ENCODE measurements at regions not wholly inside any gene's neighbourhood (a gene's known extent, or its start where the extent isn't known, plus 50 kb on each side); places are given as distances from the start of the nearest gene placed in this dataset.

DNA sequence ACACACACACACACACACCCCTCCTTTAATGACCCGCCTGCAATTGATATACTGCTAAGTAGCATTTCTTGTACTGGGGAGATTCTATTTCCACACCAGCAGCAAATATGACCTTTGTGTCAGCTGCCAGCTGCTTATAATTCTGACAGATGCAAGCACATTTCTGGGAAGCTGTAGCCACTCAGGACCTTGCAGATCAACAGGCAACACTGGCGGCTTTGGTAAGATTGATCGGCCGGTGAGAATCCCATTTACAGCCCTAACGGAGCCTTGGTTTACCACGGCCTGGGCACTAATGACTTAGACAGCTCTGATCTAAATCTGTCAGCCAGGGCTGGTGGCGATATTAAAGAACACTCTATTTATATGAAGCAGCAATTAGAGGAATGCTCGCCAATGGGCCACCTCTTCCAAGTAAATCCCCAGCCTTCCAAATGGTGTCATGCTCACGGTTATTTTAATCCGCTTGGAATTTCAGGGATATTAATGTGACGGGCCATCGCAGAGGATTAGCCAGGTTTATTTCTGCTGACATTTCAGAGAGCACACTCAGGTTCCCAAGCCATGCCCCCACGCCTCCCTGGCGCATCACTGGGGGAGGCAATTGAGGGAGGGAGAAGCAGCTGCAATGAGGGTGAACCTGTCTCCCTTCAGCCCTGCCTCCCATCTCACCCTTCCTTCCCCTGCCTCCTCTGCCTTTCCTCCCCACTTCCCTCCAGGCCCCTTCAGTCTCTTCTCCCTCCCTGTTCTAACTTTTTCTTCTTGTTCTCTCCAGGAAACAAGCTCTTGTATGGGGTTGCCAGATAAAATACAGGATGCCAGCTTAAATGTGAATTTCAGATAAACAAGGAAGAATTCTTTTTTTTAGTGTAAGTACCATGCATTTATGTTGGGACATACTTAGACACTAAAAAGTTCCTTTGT, 287.0 kb downstream of the TLE3 start:
- Histone ChIP-seq H3K27ac (ENCODE audit: insufficient read depth, low read length) (no peak overlapping the region), H4K91ac (ENCODE audit: insufficient read depth, low read depth, low read length) (no peak overlapping the region), H3K27me3 (ENCODE audit: control insufficient read depth, insufficient read depth, low read length) (peaks cover 21% of the 10 kb centered on the region), H2BK15ac (ENCODE audit: low read depth, low read length) (no peak overlapping the region), H2AK5ac (ENCODE audit: low read depth, low read length) (no peak overlapping the region), H3K56ac (ENCODE audit: extremely low read depth, insufficient read depth, low read length) (no peak overlapping the region), H2BK5ac (ENCODE audit: low read depth, low read length, poor library complexity, severe bottlenecking) (no peak overlapping the region), H3K9me1 (ENCODE audit: insufficient read depth, low read length) (no peaks in the 10 kb centered on the region; the same call in 1 of the 2 replicates), H3K9ac (ENCODE audit: low read depth, low read length) (no peak overlapping the region), H2BK20ac (ENCODE audit: low read depth, low read length) (no peak overlapping the region), H4K5ac (ENCODE audit: low read depth, low read length) (no peak overlapping the region), H3K14ac (replicated peaks; ENCODE audit: low read depth, low read length) (no peak overlapping the region), H3K4me1 (ENCODE audit: control insufficient read depth, insufficient read depth, low read length) (peaks cover 4% of the 10 kb centered on the region), H4K8ac (ENCODE audit: low read depth in 2 of 2, low read length in 2 of 2) (no peak overlapping the region), H4K20me1 (ENCODE audit: insufficient read depth, low read length) (no peaks in the 10 kb centered on the region), H3K4ac (ENCODE audit: low read depth, low read length) (no peak overlapping the region), H3K18ac (ENCODE audit: low read depth, low read length) (no peak overlapping the region), H2BK120ac (ENCODE audit: low read depth, low read length) (no peak overlapping the region), H3K23ac (ENCODE audit: low read depth, low read length) (no peak overlapping the region), H3K36me3 (ENCODE audit: control insufficient read depth, insufficient read depth, low read length) (no peaks in the 10 kb centered on the region), H3K79me1 (ENCODE audit: low read depth in 1 of 2, low read length in 2 of 2) (no peaks in the 10 kb centered on the region), H3K4me2 (ENCODE audit: low read depth, low read length) (no peak overlapping the region), H3K4me3 (ENCODE audit: insufficient read depth, low read depth, low read length) (no peak overlapping the region), H3K9me3 (ENCODE audit: control insufficient read depth, insufficient read depth, low read length) (no peaks in the 10 kb centered on the region), H2AFZ (replicated peaks; ENCODE audit: low read length, poor library complexity) (no peak overlapping the region), H2AK9ac (replicated peaks; ENCODE audit: low read depth, low read length, poor library complexity) (no peak overlapping the region)
- intact Hi-C loops (cut with micrococcal nuclease) = no loop called here
- no TSS peak for BruUV-seq (replicated peaks)
- ATAC-seq (ENCODE audit: low read depth) (no peak), DNase-seq (no peak)
- ChIA-PET POLR2A (ENCODE audit: unreplicated experiment) (no interaction called here), CTCF (no interaction called here)
- dilution Hi-C loops (cut with HindIII; ENCODE audit: low sequenced_read_pairs, unreplicated experiment) = no loop called here
- in situ Hi-C loops (cut with MboI; ENCODE audit: low sequenced_read_pairs) = no loop called here
- TF ChIP-seq POLR2A (IDR thresholded peaks at IDR 0.05; ENCODE audit: low read depth, low read length) (no peak), MXI1 (IDR thresholded peaks at IDR 0.05; ENCODE audit: borderline replicate concordance, low read depth, low read length) (no peak), RAD21 (IDR thresholded peaks at IDR 0.05; ENCODE audit: low read length) (no peak), NFE2L2 (IDR thresholded peaks at IDR 0.05; ENCODE audit: low read depth, low read length) (no peak), RCOR1 (IDR thresholded peaks at IDR 0.05; ENCODE audit: insufficient replicate concordance, low read length) (no peak), SMC3 (IDR thresholded peaks at IDR 0.05; ENCODE audit: low read depth, low read length) (no peak), CEBPB (IDR thresholded peaks at IDR 0.05; ENCODE audit: low read depth, low read length) (no peak), CHD1 (IDR thresholded peaks at IDR 0.05; ENCODE audit: low read depth, low read length) (no peak), FOS (IDR thresholded peaks at IDR 0.05; ENCODE audit: low read depth, low read length) (no peak)
- TF ChIP-seq, protein P1, sequence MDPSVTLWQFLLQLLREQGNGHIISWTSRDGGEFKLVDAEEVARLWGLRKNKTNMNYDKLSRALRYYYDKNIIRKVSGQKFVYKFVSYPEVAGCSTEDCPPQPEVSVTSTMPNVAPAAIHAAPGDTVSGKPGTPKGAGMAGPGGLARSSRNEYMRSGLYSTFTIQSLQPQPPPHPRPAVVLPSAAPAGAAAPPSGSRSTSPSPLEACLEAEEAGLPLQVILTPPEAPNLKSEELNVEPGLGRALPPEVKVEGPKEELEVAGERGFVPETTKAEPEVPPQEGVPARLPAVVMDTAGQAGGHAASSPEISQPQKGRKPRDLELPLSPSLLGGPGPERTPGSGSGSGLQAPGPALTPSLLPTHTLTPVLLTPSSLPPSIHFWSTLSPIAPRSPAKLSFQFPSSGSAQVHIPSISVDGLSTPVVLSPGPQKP (IDR thresholded peaks at IDR 0.05; ENCODE audit: borderline replicate concordance, low read depth, low read length) = no peak
- TF ChIP-seq, protein P2, sequence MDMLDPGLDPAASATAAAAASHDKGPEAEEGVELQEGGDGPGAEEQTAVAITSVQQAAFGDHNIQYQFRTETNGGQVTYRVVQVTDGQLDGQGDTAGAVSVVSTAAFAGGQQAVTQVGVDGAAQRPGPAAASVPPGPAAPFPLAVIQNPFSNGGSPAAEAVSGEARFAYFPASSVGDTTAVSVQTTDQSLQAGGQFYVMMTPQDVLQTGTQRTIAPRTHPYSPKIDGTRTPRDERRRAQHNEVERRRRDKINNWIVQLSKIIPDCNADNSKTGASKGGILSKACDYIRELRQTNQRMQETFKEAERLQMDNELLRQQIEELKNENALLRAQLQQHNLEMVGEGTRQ (IDR thresholded peaks at IDR 0.05; ENCODE audit: low read depth, low read length) = no peak
- WGBS, 2 experiments (ENCODE audit: extremely low coverage in 2 of 2, insufficient read length in 1 of 2) = 90% methylated on average over 3 of the region's 14 CpGs; no CpG with 5 or more reads in 1 of the 2 experiments
